ENCODE measurements at regions not wholly inside any gene's neighbourhood (a gene's known extent, or its start where the extent isn't known, plus 50 kb on each side); places are given as distances from the start of the nearest gene placed in this dataset.

GRCh38 chr7:55278321-55278720, 86.8 kb upstream of the LANCL2 start:
- TF ChIP-seq, protein P1, sequence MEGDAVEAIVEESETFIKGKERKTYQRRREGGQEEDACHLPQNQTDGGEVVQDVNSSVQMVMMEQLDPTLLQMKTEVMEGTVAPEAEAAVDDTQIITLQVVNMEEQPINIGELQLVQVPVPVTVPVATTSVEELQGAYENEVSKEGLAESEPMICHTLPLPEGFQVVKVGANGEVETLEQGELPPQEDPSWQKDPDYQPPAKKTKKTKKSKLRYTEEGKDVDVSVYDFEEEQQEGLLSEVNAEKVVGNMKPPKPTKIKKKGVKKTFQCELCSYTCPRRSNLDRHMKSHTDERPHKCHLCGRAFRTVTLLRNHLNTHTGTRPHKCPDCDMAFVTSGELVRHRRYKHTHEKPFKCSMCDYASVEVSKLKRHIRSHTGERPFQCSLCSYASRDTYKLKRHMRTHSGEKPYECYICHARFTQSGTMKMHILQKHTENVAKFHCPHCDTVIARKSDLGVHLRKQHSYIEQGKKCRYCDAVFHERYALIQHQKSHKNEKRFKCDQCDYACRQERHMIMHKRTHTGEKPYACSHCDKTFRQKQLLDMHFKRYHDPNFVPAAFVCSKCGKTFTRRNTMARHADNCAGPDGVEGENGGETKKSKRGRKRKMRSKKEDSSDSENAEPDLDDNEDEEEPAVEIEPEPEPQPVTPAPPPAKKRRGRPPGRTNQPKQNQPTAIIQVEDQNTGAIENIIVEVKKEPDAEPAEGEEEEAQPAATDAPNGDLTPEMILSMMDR (IDR thresholded peaks at IDR 0.05) = no peak
- TF ChIP-seq POLR2A (IDR thresholded peaks at IDR 0.05) = no peak
